MM.1S (cell line): ENCODE measurements at regions not wholly inside any gene's neighbourhood (a gene's known extent, or its start where the extent isn't known, plus 50 kb on each side); places are given as distances from the start of the nearest gene placed in this dataset.

Experiments used
- DNase-seq: peaks from one replicate; pipeline ENCODE4 v3.0.0-alpha.2; 2015
- H2AFZ ChIP-seq: fragments of 300-600 bp; sonication (generic); 2 replicates; pipeline ENCODE4 v1.6.0; 2016; ENCODE audit warnings: antibody characterized with exemption, low read length
- H3F3A ChIP-seq: fragments of 300-600 bp; sonication (generic); 2 replicates; pipeline ENCODE4 v1.6.1; 2016; ENCODE audit warnings: mild to moderate bottlenecking, antibody characterized with exemption, low read length, moderate library complexity, mixed read lengths; ENCODE audit not compliant: insufficient read depth
- H3K27ac ChIP-seq: fragments of 300-600 bp; sonication (generic); 2 replicates; pipeline ENCODE4 v1.5.1; 2016; ENCODE audit warnings: mild to moderate bottlenecking, low read length
- H3K27me3 ChIP-seq: fragments of 300-600 bp; sonication (generic); replicated peaks from 2 replicates; pipeline ENCODE4 v1.6.0; 2016; ENCODE audit warnings: low read length; ENCODE audit not compliant: insufficient read depth
- H3K36me3 ChIP-seq: fragments of 300-600 bp; sonication (generic); replicated peaks from 2 replicates; pipeline ENCODE4 v1.6.1; 2016; ENCODE audit warnings: mild to moderate bottlenecking, low read length, mixed read lengths; ENCODE audit not compliant: insufficient read depth
- H3K4me1 ChIP-seq: fragments of 300-600 bp; sonication (generic); 2 replicates; pipeline ENCODE4 v1.6.1; 2016; ENCODE audit warnings: low read length, mixed read lengths
- H3K4me2 ChIP-seq: fragments of 300-600 bp; sonication (generic); 2 replicates; pipeline ENCODE4 v1.6.0; 2016; ENCODE audit warnings: low read depth, low read length
- H3K4me3 ChIP-seq: fragments of 300-600 bp; sonication (generic); 2 replicates; pipeline ENCODE4 v1.5.1; 2016; ENCODE audit warnings: low read length, mixed read lengths
- H3K79me2 ChIP-seq: fragments of 300-600 bp; sonication (generic); 2 replicates; pipeline ENCODE4 v1.6.1; 2016; ENCODE audit warnings: mixed run types, low read length, mixed read lengths
- H3K9ac ChIP-seq: fragments of 300-600 bp; sonication (generic); 2 replicates; pipeline ENCODE4 v1.6.1; 2016; ENCODE audit warnings: low read length, mixed read lengths
- H3K9me2 ChIP-seq: fragments of 300-600 bp; sonication (generic); replicated peaks from 2 replicates; pipeline ENCODE4 v1.6.1; 2016; ENCODE audit warnings: mild to moderate bottlenecking, low read length, mixed read lengths; ENCODE audit not compliant: insufficient read depth
- H3K9me3 ChIP-seq: fragments of 300-600 bp; sonication (generic); replicated peaks from 2 replicates; pipeline ENCODE4 v1.6.1; 2016; ENCODE audit warnings: mild to moderate bottlenecking, low read length, mixed read lengths; ENCODE audit not compliant: insufficient read depth
- H4K20me1 ChIP-seq: fragments of 300-600 bp; sonication (generic); 2 replicates; pipeline ENCODE4 v1.6.1; 2016; ENCODE audit warnings: mild to moderate bottlenecking, low read length, moderate library complexity, mixed read lengths; ENCODE audit not compliant: insufficient read depth
- CTCF ChIP-seq: fragments of 300-600 bp; sonication (generic); IDR thresholded peaks from 2 replicates; pipeline ENCODE4 v1.5.1; 2016; ENCODE audit warnings: antibody characterized with exemption, low read length, mixed read lengths
- EZH2 ChIP-seq: fragments of 300-600 bp; sonication (generic); optimal IDR thresholded peaks from 2 replicates; pipeline ENCODE3; 2017; ENCODE audit warnings: low read depth, mild to moderate bottlenecking, antibody characterized with exemption, low read length, mixed read lengths
- EZH2phosphoT487 ChIP-seq: fragments of 300-600 bp; sonication (generic); IDR thresholded peaks from 2 replicates; pipeline ENCODE4 v1.6.1; 2018; ENCODE audit warnings: antibody characterized with exemption, low read length

DNA sequence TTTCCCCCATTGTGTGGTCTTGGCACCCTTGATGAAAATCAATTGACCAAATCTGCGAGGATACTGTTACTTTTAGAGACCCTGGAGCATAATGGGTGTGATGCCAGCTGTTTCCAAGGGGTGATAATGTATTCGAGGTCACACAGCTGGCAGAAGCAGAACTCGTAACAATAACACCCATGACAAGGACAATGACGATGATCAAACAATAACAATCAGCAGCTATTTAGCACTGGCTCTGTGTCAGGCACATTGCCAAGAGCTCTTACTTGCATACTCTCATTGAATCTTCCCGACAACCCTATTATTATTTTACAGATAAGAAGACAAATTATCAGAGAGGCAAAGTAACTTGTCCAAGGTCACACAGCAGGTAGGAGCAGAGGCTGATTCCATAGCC, 223.7 kb upstream of the MSX2 start:
- Histone ChIP-seq H3K27me3 (no peaks in the 10 kb centered on the region), H3K4me2 (no peak overlapping the region), H3K27ac (no peak overlapping the region), H3K9ac (no peak overlapping the region), H3F3A (no peaks in the 10 kb centered on the region), H4K20me1 (no peaks in the 10 kb centered on the region), H3K9me2 (no peaks in the 10 kb centered on the region), H3K4me3 (no peak overlapping the region), H3K4me1 (no peaks in the 10 kb centered on the region), H2AFZ (no peak overlapping the region), H3K79me2 (no peaks in the 10 kb centered on the region), H3K9me3 (no peaks in the 10 kb centered on the region), H3K36me3 (no peaks in the 10 kb centered on the region)
- TF ChIP-seq CTCF = no peak
- no peak for TF ChIP-seq EZH2
- TF ChIP-seq EZH2phosphoT487 = no peak
- DNase-seq = no peak

GRCh38 chr5:174501461-174502069, 222.8 kb upstream of the MSX2 start:
- no peaks in the 10 kb centered on the region for H3K9me2 ChIP-seq
- no peaks in the 10 kb centered on the region for H3K79me2 ChIP-seq
- no peak overlapping the region for H3K4me3 ChIP-seq
- H3K9me3 ChIP-seq = no peaks in the 10 kb centered on the region
- no peaks in the 10 kb centered on the region for H3K4me1 ChIP-seq
- TF ChIP-seq CTCF = no peak
- no peak for TF ChIP-seq EZH2phosphoT487
- no peak overlapping the region for H3K27ac ChIP-seq
- no peak overlapping the region for H2AFZ ChIP-seq
- no peaks in the 10 kb centered on the region for H3F3A ChIP-seq
- no peak for DNase-seq
- H3K27me3 ChIP-seq = no peaks in the 10 kb centered on the region
- H3K9ac ChIP-seq = no peak overlapping the region
- no peak overlapping the region for H3K4me2 ChIP-seq
- no peaks in the 10 kb centered on the region for H3K36me3 ChIP-seq
- no peaks in the 10 kb centered on the region for H4K20me1 ChIP-seq

DNA sequence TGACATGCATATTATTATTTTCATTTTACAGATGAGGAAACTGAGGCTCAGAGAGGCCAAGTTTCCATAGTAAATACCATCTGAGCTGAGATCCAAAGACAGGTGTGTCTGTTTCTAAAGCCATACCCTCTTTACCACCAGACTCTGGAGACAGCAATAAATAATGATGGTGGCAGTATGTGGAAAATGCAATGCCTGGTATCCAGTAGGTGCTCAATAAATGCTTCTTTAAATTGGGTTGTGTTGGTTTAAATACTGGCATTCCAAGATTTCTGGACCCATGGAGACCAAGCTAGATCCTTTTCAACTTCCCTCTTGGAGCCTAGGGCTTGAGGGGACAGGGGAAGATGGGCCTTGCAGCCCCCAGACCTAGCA, 221.3 kb upstream of the MSX2 start:
- no peak overlapping the region for H3K4me3 ChIP-seq
- no peak overlapping the region for H2AFZ ChIP-seq
- TF ChIP-seq EZH2 = no peak
- TF ChIP-seq EZH2phosphoT487 = no peak
- TF ChIP-seq CTCF = no peak
- H3K27me3 ChIP-seq = no peaks in the 10 kb centered on the region
- H3F3A ChIP-seq = no peaks in the 10 kb centered on the region
- no peaks in the 10 kb centered on the region for H3K79me2 ChIP-seq
- H3K9me3 ChIP-seq = no peaks in the 10 kb centered on the region
- H3K9ac ChIP-seq = no peak overlapping the region
- no peak overlapping the region for H3K4me2 ChIP-seq
- no peaks in the 10 kb centered on the region for H3K9me2 ChIP-seq
- no peak for DNase-seq
- no peaks in the 10 kb centered on the region for H4K20me1 ChIP-seq
- H3K27ac ChIP-seq = no peak overlapping the region
- H3K4me1 ChIP-seq = no peaks in the 10 kb centered on the region
- H3K36me3 ChIP-seq = no peaks in the 10 kb centered on the region
